ENCODE measurements at regions not wholly inside any gene's neighbourhood (a gene's known extent, or its start where the extent isn't known, plus 50 kb on each side); places are given as distances from the start of the nearest gene placed in this dataset.

DNA sequence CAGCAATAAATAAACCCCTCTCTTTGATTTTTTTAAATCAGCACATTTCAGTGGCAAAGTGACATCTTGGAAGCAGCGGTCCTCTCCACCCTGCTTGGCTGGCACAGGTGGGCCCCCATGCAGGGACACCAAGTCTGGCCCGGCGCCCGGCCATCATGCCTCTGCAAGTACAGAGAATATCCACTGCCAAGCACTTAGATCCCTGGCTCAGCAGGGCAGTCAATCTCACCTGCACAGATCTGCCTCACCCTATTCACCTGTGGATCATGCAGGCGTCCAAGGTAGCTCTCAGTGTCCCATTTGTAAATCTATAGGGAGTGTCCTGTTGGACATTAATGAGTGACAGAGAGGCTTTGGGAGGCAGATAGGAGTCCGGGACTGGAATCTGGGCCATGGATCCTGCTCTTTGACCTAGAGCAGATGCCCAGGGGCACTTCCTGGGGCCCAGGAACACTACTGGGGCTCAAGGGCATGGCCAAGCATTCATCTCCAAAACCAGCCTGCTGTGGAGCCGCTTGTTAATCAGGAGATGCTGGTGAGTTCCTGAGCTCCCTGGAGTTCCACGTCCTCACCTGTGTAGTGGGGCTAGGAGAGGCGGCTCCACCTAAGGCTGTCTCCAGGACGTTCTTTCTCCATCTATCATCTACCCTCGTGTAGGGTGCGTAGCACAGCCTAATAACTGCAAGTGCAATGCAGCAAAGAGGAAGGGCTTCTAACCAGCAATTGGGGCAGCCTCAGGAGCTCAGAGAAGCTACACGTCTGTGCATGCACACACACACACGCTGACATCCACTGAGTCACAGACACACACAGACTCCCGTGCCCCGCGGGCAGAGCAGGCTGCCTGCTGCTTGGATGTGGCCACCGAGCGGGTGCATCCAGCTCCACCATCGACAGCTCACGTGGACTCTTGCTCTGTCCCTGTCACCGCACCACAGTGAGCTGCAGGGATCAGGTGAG, 123.6 kb downstream of the OAT start:
- no peaks in the 10 kb centered on the region for H3K4me1 ChIP-seq (ENCODE audit: control insufficient read depth, extremely low read depth, insufficient read depth, low read length)
- no peaks in the 10 kb centered on the region for H3K9me3 ChIP-seq (ENCODE audit: control insufficient read depth, insufficient read depth, low read depth, low read length)
- H3K4me3 ChIP-seq (replicated peaks in 1 of 4; ENCODE audit: control extremely low read depth in 1 of 4, insufficient read depth in 1 of 4, low read depth in 3 of 4, low read length in 4 of 4) = no peak overlapping the region
- H2AFZ ChIP-seq (ENCODE audit: low read length) = no peak overlapping the region
- no peak overlapping the region for H3K27ac ChIP-seq (ENCODE audit: insufficient read depth, low read length)
- H3K36me3 ChIP-seq (ENCODE audit: control insufficient read depth, insufficient read depth, low read length) = no peaks in the 10 kb centered on the region
- H4K20me1 ChIP-seq (ENCODE audit: control insufficient read depth, extremely low read depth, insufficient read depth, low read length) = no peaks in the 10 kb centered on the region
- no peak overlapping the region for H3K9ac ChIP-seq (ENCODE audit: insufficient read depth, low read length)
- no peak overlapping the region for H3K4me2 ChIP-seq (ENCODE audit: extremely low read depth, insufficient read depth, low read length)
- no peaks in the 10 kb centered on the region for H3K79me2 ChIP-seq (ENCODE audit: control insufficient read depth, insufficient read depth, low read length)
- H3K27me3 ChIP-seq (ENCODE audit: control insufficient read depth, insufficient read depth, low read length) = no peaks in the 10 kb centered on the region
- TF ChIP-seq, protein P1, sequence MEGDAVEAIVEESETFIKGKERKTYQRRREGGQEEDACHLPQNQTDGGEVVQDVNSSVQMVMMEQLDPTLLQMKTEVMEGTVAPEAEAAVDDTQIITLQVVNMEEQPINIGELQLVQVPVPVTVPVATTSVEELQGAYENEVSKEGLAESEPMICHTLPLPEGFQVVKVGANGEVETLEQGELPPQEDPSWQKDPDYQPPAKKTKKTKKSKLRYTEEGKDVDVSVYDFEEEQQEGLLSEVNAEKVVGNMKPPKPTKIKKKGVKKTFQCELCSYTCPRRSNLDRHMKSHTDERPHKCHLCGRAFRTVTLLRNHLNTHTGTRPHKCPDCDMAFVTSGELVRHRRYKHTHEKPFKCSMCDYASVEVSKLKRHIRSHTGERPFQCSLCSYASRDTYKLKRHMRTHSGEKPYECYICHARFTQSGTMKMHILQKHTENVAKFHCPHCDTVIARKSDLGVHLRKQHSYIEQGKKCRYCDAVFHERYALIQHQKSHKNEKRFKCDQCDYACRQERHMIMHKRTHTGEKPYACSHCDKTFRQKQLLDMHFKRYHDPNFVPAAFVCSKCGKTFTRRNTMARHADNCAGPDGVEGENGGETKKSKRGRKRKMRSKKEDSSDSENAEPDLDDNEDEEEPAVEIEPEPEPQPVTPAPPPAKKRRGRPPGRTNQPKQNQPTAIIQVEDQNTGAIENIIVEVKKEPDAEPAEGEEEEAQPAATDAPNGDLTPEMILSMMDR (conservative IDR thresholded peaks at IDR 0.05 in 1 of 2, IDR thresholded peaks at IDR 0.05 in 1 of 2; ENCODE audit: low read depth in 1 of 2, low read length in 2 of 2) = no peak
- no peak for TF ChIP-seq EZH2 (IDR thresholded peaks at IDR 0.05; ENCODE audit: low read length, missing control alignments)
- no peak for DNase-seq (ENCODE audit: low read depth in 2 of 2)

DNA sequence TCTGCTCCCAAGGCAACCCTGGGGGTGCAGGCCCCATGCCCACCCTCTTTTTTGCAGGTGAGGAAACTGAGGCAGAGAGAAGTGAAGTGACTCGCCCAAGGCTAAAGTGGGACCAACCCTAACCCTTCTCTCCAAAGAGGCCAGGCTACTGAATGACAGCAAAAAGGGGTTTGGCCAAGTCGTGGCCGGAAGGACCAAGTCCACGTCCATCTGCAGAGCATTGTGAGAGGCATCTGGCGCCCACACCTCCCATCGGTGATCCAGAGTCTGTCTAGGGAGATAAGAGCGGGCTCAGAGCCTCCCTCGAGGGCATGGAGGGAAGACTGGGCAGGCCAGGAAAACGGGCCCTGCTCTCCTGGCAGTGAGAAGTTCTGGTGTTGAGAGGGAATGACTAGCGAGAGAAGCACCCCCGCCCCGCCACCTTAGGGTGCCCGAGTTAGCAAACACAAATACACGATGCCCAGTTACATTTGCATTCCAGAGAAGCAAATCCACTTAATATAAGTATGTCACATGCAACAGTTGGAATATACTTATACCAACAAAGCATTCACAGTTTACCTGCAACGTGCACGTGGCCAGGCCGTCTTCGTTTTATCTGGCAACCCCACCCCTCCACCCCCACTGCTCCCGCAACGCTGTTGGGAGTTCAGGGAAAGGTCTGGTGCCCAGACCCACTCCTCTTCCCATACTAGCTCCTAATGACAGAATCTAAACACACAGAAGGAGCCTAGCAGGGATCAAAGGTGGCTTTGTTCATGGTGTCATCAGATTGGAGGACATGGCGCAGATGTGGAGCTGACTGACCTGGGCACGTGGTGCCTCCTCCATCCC, 124.9 kb downstream of the OAT start:
- no peaks in the 10 kb centered on the region for H4K20me1 ChIP-seq (ENCODE audit: control insufficient read depth, extremely low read depth, insufficient read depth, low read length)
- no peaks in the 10 kb centered on the region for H3K79me2 ChIP-seq (ENCODE audit: control insufficient read depth, insufficient read depth, low read length)
- no peaks in the 10 kb centered on the region for H3K9me3 ChIP-seq (ENCODE audit: control insufficient read depth, insufficient read depth, low read depth, low read length)
- no peak for TF ChIP-seq EZH2 (IDR thresholded peaks at IDR 0.05; ENCODE audit: low read length, missing control alignments)
- TF ChIP-seq, protein P1 (conservative IDR thresholded peaks at IDR 0.05 in 1 of 2, IDR thresholded peaks at IDR 0.05 in 1 of 2; ENCODE audit: low read depth in 1 of 2, low read length in 2 of 2) = no peak
- no peak overlapping the region for H3K9ac ChIP-seq (ENCODE audit: insufficient read depth, low read length)
- no peaks in the 10 kb centered on the region for H3K4me1 ChIP-seq (ENCODE audit: control insufficient read depth, extremely low read depth, insufficient read depth, low read length)
- H3K36me3 ChIP-seq (ENCODE audit: control insufficient read depth, insufficient read depth, low read length) = no peaks in the 10 kb centered on the region
- no peak for DNase-seq (ENCODE audit: low read depth in 2 of 2)
- H2AFZ ChIP-seq (ENCODE audit: low read length) = no peak overlapping the region
- H3K4me2 ChIP-seq (ENCODE audit: extremely low read depth, insufficient read depth, low read length) = no peak overlapping the region
- no peak overlapping the region for H3K4me3 ChIP-seq (replicated peaks in 1 of 4; ENCODE audit: control extremely low read depth in 1 of 4, insufficient read depth in 1 of 4, low read depth in 3 of 4, low read length in 4 of 4)
- H3K27me3 ChIP-seq (ENCODE audit: control insufficient read depth, insufficient read depth, low read length) = no peaks in the 10 kb centered on the region
- no peak overlapping the region for H3K27ac ChIP-seq (ENCODE audit: insufficient read depth, low read length)

DNA sequence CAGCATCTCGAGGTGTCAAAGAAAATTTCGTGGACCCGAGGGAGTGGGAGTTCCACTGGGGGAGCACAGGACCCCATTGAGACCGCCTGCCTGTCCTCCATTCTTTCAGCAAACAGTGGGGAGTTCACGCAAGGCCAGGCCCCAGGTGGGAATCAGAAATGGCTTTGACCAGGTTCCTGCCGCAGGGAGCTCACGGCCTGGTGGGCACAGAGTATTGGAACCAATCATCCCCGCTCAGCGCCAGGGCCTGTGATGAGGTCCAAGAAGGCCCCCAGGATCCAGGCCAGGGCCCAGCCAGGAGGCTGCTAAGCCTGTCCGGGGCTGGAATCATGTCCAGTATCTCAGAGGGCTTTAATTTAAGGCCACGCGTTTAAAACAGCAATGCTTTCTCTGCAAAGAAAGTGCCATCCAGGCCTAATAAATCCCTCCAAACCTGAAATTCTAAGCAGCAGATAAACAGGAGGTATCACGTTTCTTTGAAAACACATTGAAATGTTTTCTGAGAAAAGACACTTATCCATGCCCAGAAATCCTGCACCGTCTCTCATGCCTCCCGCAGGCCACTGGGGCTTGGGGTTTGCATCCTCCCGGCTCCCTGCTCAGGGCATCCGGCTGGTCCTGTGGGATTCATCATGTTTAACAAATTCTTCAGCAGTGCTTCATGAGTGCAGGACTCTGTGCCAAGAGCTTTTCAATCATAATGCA, 125.7 kb downstream of the OAT start:
- Histone ChIP-seq H3K79me2 (ENCODE audit: control insufficient read depth, insufficient read depth, low read length) (no peaks in the 10 kb centered on the region), H2AFZ (ENCODE audit: low read length) (no peak overlapping the region), H3K4me2 (ENCODE audit: extremely low read depth, insufficient read depth, low read length) (no peak overlapping the region), H3K4me1 (ENCODE audit: control insufficient read depth, extremely low read depth, insufficient read depth, low read length) (no peaks in the 10 kb centered on the region), H3K36me3 (ENCODE audit: control insufficient read depth, insufficient read depth, low read length) (no peaks in the 10 kb centered on the region), H3K9me3 (ENCODE audit: control insufficient read depth, insufficient read depth, low read depth, low read length) (no peaks in the 10 kb centered on the region), H4K20me1 (ENCODE audit: control insufficient read depth, extremely low read depth, insufficient read depth, low read length) (no peaks in the 10 kb centered on the region), H3K27ac (ENCODE audit: insufficient read depth, low read length) (no peak overlapping the region), H3K27me3 (ENCODE audit: control insufficient read depth, insufficient read depth, low read length) (no peaks in the 10 kb centered on the region), H3K4me3 (replicated peaks in 1 of 4; ENCODE audit: control extremely low read depth in 1 of 4, insufficient read depth in 1 of 4, low read depth in 3 of 4, low read length in 4 of 4) (no peak overlapping the region), H3K9ac (ENCODE audit: insufficient read depth, low read length) (no peak overlapping the region)
- no peak for DNase-seq (ENCODE audit: low read depth in 2 of 2)
- no peak for TF ChIP-seq EZH2 (IDR thresholded peaks at IDR 0.05; ENCODE audit: low read length, missing control alignments)
- TF ChIP-seq, protein P1 (conservative IDR thresholded peaks at IDR 0.05 in 1 of 2, IDR thresholded peaks at IDR 0.05 in 1 of 2; ENCODE audit: low read depth in 1 of 2, low read length in 2 of 2) = no peak

Measured in fibroblast of lung (primary cell).